ENCODE measurements at regions not wholly inside any gene's neighbourhood (a gene's known extent, or its start where the extent isn't known, plus 50 kb on each side); places are given as distances from the start of the nearest gene placed in this dataset.

GRCh38 chr18:41170346-41170745, 784.7 kb upstream of the PIK3C3 start:
- TF ChIP-seq CTCF (IDR thresholded peaks at IDR 0.05; ENCODE audit: insufficient read depth, low read length, poor library complexity, severe bottlenecking) = no peak
- no peak for TF ChIP-seq EZH2phosphoT487 (conservative IDR thresholded peaks at IDR 0.05; ENCODE audit: low read length)

Measured in SU-DHL-6 (cell line).